CD4-positive, alpha-beta T cell treated with Interleukin-1 beta for 1 hour (primary cell): ENCODE measurements at regions not wholly inside any gene's neighbourhood (a gene's known extent, or its start where the extent isn't known, plus 50 kb on each side); places are given as distances from the start of the nearest gene placed in this dataset.
"Not testable (repeated sequence)": the region's sequence is repeated elsewhere in the genome, so short reads cannot be mapped to it uniquely, and the experiment has no call there.

Experiments used
- DNase-seq, 2 donors: peaks; one replicate each; pipeline ENCODE4 v3.0.0-alpha.2; 2020 to 2022

- not testable (repeated sequence) for DNase-seq
Observed at GRCh38 chr21:5013455-5014304, 5507.7 kb upstream of the TPTE start.

DNA sequence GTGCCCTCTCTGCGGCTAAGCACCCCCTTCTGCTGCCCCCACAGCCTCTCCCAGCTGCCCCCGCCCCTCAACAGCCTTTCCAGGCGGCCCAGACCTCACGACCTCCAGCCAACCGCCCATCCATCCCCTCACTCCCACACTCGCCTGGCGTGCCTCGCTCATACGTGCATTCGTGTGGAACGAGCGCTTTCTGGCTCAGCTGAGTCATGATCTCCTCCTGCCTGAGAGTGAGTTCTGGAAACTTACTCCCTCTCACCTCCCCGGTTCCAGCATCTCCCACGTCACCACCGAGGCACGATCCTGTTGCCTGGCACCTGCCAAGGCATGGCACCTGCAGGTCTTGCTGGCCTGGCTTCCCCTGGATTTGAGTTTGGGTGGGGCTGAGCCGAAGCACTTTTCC lies 5506.2 kb upstream of the TPTE start:
- not testable (repeated sequence) for DNase-seq

DNA sequence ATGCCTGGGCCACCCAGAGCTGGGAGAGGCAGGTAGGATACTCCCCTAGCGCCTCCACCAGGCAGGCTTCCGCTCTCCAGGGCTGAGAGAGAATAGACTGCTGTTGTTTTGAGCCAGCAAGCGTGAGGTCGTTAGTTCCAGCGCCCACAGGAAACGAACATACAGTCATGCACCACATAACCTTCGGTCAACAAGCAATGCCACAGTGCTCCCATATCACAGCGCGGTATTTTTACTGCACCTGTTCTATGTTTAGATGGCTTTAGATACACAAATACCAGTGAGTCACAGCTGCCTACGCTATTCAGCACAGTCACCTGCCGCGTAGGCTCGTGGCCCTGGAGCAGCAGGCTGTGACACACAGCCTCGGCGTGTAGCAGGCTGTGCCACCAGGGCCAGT lies 5502.3 kb upstream of the TPTE start:
- not testable (repeated sequence) for DNase-seq

- not testable (repeated sequence) for DNase-seq
Observed at GRCh38 chr21:5021815-5022214, 5499.6 kb upstream of the TPTE start.

DNA sequence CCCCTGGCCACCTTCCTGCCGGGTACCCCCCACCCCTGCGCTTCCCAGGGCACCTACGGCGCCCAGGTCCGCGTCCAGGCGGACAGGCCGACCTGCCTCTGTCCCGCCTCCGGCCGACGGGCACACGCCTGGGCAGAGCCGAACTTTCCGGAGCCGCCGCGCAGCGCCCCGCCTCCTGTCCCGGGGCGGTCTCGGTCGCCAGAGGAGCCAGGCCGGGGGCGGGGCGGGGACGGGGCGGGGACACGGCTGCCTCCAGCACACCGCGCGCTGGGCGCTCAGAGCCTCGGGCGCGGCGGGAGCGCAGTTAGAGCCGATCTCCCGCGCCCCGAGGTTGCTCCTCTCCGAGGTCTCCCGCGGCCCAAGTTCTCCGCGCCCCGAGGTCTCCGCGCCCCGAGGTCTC lies 5499.1 kb upstream of the TPTE start:
- not testable (repeated sequence) for DNase-seq

DNA sequence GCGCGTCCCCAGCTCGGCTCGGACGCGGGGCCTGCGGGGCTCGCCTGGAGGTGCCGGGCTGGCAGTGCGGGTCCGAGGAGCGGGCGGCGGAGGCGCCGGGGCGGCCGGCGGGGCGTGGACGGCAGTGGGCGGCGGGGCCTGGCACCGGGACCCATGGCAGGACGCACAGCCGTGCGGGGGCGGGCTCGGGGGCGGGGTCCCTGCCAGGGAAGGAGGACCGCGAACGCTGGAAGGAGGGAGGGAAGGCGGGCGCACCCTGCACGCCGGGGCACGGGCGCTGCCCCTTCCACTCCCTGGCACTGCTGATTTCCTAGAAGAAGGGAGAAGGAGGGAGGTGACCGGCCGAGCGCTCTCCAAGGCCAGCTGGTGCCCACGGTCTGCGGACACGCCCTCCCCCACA lies 5498.6 kb upstream of the TPTE start:
- DNase-seq: not testable (repeated sequence)

DNA sequence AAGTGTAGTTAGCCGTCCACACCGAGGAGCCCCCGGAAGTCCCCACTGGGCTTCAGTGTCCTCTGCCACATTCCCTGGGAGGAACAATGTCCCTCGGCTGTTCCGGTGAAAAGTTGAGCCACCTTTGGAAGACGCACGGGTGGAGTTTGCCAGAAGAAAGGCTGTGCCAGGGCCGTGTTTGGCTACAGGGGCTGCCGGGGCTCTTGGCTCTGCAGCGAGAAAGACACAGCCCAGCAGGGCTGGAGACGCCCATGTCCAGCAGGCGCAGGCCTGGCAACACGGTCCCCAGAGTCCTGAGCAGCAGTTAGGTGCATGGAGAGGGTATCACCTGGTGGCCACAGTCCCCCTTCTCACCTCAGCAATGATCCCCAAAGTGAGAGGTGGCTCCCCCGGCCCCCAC lies 5486.2 kb upstream of the TPTE start:
- DNase-seq: not testable (repeated sequence)

GRCh38 chr21:5035587-5035986 lies 5485.8 kb upstream of the TPTE start:
- not testable (repeated sequence) for DNase-seq

- not testable (repeated sequence) for DNase-seq
Observed at GRCh38 chr21:5037606-5038331, 5483.6 kb upstream of the TPTE start.

GRCh38 chr21:5039926-5040325 lies 5481.5 kb upstream of the TPTE start:
- not testable (repeated sequence) for DNase-seq

- DNase-seq: not testable (repeated sequence)
Observed at GRCh38 chr21:5042583-5042982, 5478.8 kb upstream of the TPTE start.

GRCh38 chr21:5044812-5045211 lies 5476.6 kb upstream of the TPTE start:
- not testable (repeated sequence) for DNase-seq

GRCh38 chr21:5051303-5052018 lies 5469.9 kb upstream of the TPTE start:
- not testable (repeated sequence) for DNase-seq

GRCh38 chr21:5055027-5055754 lies 5466.2 kb upstream of the TPTE start:
- not testable (repeated sequence) for DNase-seq

GRCh38 chr21:5055996-5056962 lies 5465.1 kb upstream of the TPTE start:
- not testable (repeated sequence) for DNase-seq

DNA sequence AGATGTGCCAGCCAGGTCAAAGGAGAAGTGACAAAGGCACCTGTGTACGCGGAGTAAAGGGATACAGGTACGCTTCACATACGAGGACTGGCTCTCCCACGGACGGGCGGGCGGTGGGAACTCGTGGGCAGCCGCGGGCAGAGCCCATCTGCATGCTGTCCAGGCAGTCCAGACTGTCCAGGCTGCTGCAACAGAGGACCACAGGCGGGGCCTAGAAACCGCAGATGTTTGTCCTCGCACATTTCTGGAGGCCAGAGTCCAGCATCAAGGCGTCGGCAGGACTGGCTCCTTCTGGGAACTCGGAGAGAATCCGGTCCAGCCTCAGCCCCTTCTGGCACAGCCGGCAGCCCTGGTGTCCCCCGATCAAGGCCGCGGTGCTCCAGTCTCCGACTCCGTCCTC lies 5464.3 kb upstream of the TPTE start:
- not testable (repeated sequence) for DNase-seq

DNA sequence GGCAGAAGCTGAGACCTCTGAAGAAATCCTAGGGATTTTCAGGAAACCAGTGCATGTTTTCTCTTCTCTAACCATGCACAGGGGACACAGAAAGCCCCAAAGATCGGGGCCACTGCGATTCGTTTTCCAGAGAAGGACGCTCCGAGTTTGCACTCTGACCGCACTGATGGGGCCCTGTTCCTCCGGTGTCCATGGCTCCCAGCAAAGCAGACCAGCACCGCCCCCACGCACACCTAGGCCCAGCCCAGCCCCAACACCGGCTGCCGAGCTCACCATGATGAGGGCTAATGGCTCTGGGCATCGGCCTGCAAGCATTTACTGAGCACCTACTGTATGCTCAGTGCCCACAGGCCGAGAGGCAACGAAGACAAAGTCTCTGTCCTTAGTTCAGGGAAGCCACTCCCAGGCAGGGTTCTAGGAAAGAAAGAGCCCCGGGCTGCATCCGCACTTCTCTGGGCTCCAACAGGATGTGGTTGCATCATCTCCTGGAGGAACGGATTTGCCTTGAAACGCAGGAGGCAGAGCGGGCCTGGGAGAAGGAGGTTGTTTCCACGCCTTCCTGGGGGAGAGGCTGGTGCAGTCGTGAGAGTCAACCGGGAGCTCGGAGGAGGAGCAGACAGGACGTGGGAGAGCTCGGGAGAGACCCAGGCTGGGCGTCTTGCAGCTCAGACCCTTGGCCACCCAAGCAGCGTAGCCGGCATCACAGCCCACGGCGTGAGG lies 5460.9 kb upstream of the TPTE start:
- DNase-seq: not testable (repeated sequence)

DNA sequence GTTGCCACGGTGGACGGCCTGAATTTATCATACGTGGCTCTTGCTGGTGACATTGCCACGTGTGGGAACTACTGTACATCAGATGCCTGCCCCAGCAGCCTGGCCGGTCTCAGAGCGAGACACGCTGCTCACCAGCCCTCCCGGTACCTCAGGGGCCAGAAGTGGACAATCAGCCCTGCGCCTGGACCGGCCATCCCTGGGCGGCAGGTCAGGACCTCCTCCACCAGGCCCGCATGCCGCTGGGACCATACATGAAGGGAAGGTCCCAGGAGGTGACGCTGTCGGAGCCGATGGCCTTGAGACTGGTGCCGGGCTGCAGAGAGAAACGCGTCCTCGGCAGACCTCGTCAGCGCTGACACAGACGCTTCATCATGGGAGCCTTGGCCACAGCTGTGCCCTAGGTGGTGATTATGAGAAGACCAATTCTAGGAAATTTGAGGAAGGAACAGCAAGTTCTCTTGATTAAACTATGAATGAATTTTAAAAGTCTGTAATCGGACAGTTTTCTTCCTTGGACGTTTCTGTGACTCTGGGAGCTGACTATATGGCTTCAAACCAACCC lies 5456.7 kb upstream of the TPTE start:
- DNase-seq: not testable (repeated sequence)

DNA sequence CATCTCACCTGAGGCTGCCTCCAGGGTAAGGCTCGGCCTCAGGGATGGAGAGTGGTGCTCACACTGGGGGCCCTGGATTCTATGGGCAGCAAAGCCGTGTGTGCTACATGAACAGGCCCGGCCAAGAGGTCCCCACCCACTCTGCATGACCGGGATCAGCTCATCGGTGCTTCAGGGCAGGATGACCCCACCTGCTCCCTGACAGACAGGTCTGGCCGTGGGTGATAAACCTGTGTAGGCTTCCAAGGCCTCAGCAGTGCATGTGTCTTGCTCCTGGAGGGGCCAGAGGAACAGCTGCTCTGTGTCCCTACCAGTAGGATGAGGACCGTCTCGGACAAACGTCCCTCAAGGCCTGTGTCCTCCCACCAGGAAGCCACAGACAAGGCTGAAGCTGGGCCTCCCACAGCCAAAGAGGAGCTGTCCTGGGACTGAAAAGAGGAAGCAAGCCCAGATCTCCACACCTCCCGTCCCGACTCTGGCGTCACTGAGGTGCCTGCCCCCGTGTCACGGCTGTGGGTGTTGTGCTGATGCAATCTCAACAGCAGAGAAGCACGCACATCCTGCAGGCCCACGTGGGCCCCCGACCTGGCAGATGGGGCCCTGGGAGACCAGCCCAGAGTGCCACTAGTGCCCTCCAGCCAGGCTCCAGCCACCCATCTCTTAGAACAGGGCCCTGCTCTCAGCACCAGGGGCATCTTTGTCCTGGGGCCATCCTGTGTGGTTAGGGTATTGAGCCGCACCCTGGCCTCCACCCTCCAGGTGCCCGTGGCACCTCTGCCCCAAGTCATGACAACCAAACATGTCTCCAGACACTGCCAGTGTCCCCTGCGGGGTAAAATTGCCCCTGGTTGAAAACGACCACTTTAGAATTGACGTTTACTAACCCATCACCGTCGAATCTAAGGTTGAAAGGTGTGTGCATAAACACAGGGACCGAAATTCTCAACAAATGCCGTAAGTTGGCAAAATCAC lies 5455.9 kb upstream of the TPTE start:
- DNase-seq: peak; percentile 46 to 91
